Gastrocnemius medialis (tissue), 4 donors: ENCODE measurements at regions not wholly inside any gene's neighbourhood (a gene's known extent, or its start where the extent isn't known, plus 50 kb on each side); places are given as distances from the start of the nearest gene placed in this dataset.

Experiments used
- ATAC-seq, 2 donors: fragments of 150-250 bp; one replicate each; pipeline ENCODE4 v1.9.1; 2016
- DNase-seq, 2 donors: peaks; one replicate each; pipeline ENCODE4 v3.0.0-alpha.2; 2019
- H3K27ac ChIP-seq, 4 donors: fragments of 200-600 bp; sonication (generic); 1 replicate in 1 of 4; 2 replicates in 3 of 4; pipeline ENCODE4 v1.5.1; 2016 to 2018; ENCODE audit warnings: mild to moderate bottlenecking in 2 of 4, moderate library complexity in 1 of 4
- H3K27me3 ChIP-seq, 3 donors: fragments of 200-600 bp; sonication (generic) in 2 of 3; 1 replicate in 1 of 3; 2 replicates in 2 of 3; pipeline versions ENCODE4 v1.5.1 to v1.6.0; 2016 to 2019; ENCODE audit warnings: mild to moderate bottlenecking in 1 of 3, moderate library complexity in 1 of 3
- H3K36me3 ChIP-seq, 2 donors: fragments of 200-600 bp; sonication (generic) in 1 of 2; one replicate each; pipeline ENCODE4 v1.5.1; 2017 to 2018
- H3K4me1 ChIP-seq, 2 donors: fragments of 200-600 bp; sonication (generic) in 1 of 2; one replicate each; pipeline ENCODE4 v1.5.1; 2016 to 2017; ENCODE audit warnings: mild to moderate bottlenecking in 2 of 2
- H3K4me3 ChIP-seq, 4 donors: fragments of 200-600 bp; sonication (generic) in 3 of 4; 1 replicate in 1 of 4; 2 replicates in 3 of 4; pipeline ENCODE4 v1.5.1; 2016 to 2019; ENCODE audit warnings: mild to moderate bottlenecking in 2 of 4
- H3K9me3 ChIP-seq, 3 donors: fragments of 200-600 bp; sonication (generic) in 2 of 3; 1 replicate in 1 of 3; 2 replicates in 2 of 3; pipeline ENCODE4 v1.5.1; 2016 to 2019
- CTCF ChIP-seq, 5 experiments: fragments of 450-650 bp in 3 of 5; fragments of 200-600 bp in 2 of 5; sonication (generic) in 2 of 5; IDR thresholded peaks in 4 of 5; conservative IDR thresholded peaks in 1 of 5; 1 replicate in 4 of 5; 2 replicates in 1 of 5; pipeline ENCODE4 v1.5.1; 2016 to 2019; ENCODE audit warnings: antibody characterized with exemption in 5 of 5, mild to moderate bottlenecking in 3 of 5, moderate library complexity in 3 of 5
- POLR2A ChIP-seq, 2 donors: fragments of 450-650 bp; IDR thresholded peaks; one replicate each; pipeline ENCODE4 v1.6.1; 2017; ENCODE audit warnings: antibody characterized with exemption in 2 of 2, mild to moderate bottlenecking in 2 of 2, moderate library complexity in 2 of 2
- in situ Hi-C, 4 donors: fragments of 200-750 bp; cut with MboI; loops; one replicate each; pipeline versions ENCODE4 v1.15.0 to v1.8.0; 2017; ENCODE audit warnings: low sequenced_read_pairs in 4 of 4
- intact Hi-C: fragments of 100-400 bp; cut with DNase I; formaldehyde crosslinking; loops from one replicate; pipeline ENCODE4 v1.15.1; 2023; ENCODE audit warnings: low total_unique reads

DNA sequence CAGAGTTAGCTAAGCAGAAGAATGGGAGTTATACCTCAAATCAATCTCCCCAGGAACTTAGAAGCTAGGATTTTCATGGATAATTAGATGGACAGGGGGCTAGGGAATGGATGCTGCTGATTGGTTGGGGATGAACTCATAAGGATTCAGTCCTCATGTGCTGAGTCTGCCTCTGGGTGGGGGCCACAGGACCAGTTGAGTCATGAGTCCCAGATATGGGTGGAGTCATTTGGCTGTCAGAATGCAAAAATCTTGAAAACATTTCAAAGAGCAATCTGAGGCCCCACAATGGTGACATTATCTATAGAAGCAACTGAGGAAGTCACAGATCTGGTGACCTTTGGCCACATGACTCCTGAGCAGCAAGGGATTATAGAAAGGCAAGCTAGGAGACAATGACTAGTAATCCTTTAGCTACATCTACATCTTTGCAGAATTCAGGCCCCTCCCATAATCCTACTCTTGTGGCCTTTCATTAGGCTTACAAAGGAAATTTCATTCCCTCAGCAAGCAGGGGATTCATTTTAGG, 82.6 kb upstream of the CCL2 start:
- no peak overlapping the region for H3K27ac ChIP-seq
- intact Hi-C loops (no loop called here), in situ Hi-C loops (no loop called here)
- no peaks in the 10 kb centered on the region for H3K9me3 ChIP-seq
- H3K36me3 ChIP-seq = no peaks in the 10 kb centered on the region
- no peaks in the 10 kb centered on the region for H3K27me3 ChIP-seq
- TF ChIP-seq POLR2A (IDR thresholded peaks at IDR 0.05) = no peak
- TF ChIP-seq CTCF (IDR thresholded peaks at IDR 0.05 in 4 of 5, conservative IDR thresholded peaks at IDR 0.05 in 1 of 5) = no peak
- ATAC-seq (no peak), DNase-seq (no peak)
- no peak overlapping the region for H3K4me3 ChIP-seq
- peaks cover 0 to 9% of the 10 kb centered on the region in 2 donors for H3K4me1 ChIP-seq

DNA sequence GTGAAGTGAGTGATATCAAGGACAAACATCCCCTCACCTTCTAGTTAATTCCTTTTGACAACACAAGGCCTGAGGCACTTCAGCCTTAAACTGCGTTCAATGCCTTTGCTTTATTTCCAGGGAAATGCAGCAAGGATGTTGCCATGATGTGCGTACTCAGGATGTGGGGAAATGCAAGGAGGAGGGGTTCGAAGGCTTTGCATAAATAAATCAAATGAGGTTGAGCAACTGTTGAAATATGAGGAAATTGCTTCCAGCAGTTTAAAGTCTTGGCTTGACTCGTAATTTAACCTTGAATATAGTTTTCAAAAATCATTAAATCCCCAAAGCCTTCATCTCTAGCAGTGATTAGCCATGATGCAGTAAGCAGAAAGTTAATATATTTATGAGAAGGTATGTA, 81.8 kb upstream of the CCL2 start:
- TF ChIP-seq CTCF (IDR thresholded peaks at IDR 0.05 in 4 of 5, conservative IDR thresholded peaks at IDR 0.05 in 1 of 5) (no peak), POLR2A (IDR thresholded peaks at IDR 0.05) (no peak)
- intact Hi-C loops (no loop called here), in situ Hi-C loops (no loop called here)
- no peaks in the 10 kb centered on the region for H3K36me3 ChIP-seq
- H3K4me3 ChIP-seq = no peak overlapping the region
- no peak for ATAC-seq
- DNase-seq = no peak
- no peak overlapping the region for H3K27ac ChIP-seq
- H3K4me1 ChIP-seq = peaks cover 0 to 6% of the 10 kb centered on the region in 2 donors
- no peaks in the 10 kb centered on the region for H3K9me3 ChIP-seq
- no peaks in the 10 kb centered on the region for H3K27me3 ChIP-seq

DNA sequence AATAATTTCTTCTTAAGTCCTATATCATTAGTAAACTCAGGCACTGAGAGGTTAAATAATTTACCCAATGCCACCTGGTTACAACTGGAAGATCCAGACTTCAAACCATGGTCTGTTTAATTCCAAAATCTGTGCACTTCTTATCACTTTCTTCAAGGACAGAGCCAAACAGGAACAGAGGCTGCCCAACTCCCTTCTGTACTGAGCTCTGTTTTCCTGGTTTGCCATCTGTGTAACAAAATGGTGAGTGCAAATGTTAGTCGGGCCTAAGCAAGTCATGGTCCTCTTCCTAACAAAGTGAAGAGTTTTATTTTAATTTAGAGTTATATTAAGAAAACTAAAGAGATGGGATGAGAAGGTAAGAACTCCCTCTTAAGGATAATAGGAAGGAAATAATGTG, 80.6 kb upstream of the CCL2 start:
- intact Hi-C loops = no loop called here
- H3K9me3 ChIP-seq = no peaks in the 10 kb centered on the region
- in situ Hi-C loops = no loop called here
- no peaks in the 10 kb centered on the region for H3K27me3 ChIP-seq
- no peak overlapping the region for H3K27ac ChIP-seq
- TF ChIP-seq CTCF (IDR thresholded peaks at IDR 0.05 in 4 of 5, conservative IDR thresholded peaks at IDR 0.05 in 1 of 5) = no peak
- no peak for TF ChIP-seq POLR2A (IDR thresholded peaks at IDR 0.05)
- ATAC-seq (no peak), DNase-seq (no peak)
- H3K36me3 ChIP-seq = no peaks in the 10 kb centered on the region
- H3K4me3 ChIP-seq = no peak overlapping the region
- peaks cover 0 to 6% of the 10 kb centered on the region in 2 donors for H3K4me1 ChIP-seq

GRCh38 chr17:34176440-34176839, 78.6 kb upstream of the CCL2 start:
- Histone ChIP-seq H3K4me3 (no peak overlapping the region), H3K27ac (no peak overlapping the region), H3K27me3 (no peaks in the 10 kb centered on the region), H3K4me1 (peaks cover 0 to 6% of the 10 kb centered on the region in 2 donors), H3K36me3 (no peaks in the 10 kb centered on the region), H3K9me3 (no peaks in the 10 kb centered on the region)
- ATAC-seq (no peak), DNase-seq (no peak)
- TF ChIP-seq POLR2A (IDR thresholded peaks at IDR 0.05) = no peak
- no peak for TF ChIP-seq CTCF (IDR thresholded peaks at IDR 0.05 in 4 of 5, conservative IDR thresholded peaks at IDR 0.05 in 1 of 5)
- in situ Hi-C loops (no loop called here), intact Hi-C loops (no loop called here)

DNA sequence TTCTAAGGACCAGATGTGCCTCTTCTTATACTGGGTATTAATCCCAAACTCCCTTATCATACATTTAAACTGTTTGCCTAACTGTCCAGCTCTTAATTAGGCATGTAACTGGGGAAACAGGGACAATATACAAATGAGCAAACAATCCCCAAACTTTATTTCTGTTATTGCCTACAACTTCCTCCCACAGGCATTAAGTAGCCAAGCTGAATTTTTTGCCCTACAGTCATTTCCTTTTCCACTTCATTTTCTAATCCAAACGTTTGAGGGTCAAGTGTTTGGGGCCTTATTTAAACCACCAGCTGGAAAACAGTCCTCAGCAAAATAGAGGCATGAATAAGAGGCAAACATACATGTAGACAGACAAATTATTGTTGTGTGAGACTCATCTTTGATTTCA, 77.4 kb upstream of the CCL2 start:
- H3K4me3 ChIP-seq = no peak overlapping the region
- no peaks in the 10 kb centered on the region for H3K9me3 ChIP-seq
- ATAC-seq = no peak
- no peaks in the 10 kb centered on the region for H3K36me3 ChIP-seq
- TF ChIP-seq POLR2A (IDR thresholded peaks at IDR 0.05) (no peak), CTCF (IDR thresholded peaks at IDR 0.05 in 4 of 5, conservative IDR thresholded peaks at IDR 0.05 in 1 of 5) (no peak)
- H3K27me3 ChIP-seq = no peaks in the 10 kb centered on the region
- in situ Hi-C loops (no loop called here), intact Hi-C loops (no loop called here)
- peaks cover 0 to 6% of the 10 kb centered on the region in 2 donors for H3K4me1 ChIP-seq
- no peak for DNase-seq
- no peak overlapping the region for H3K27ac ChIP-seq
